ENCODE measurements at regions not wholly inside any gene's neighbourhood (a gene's known extent, or its start where the extent isn't known, plus 50 kb on each side); places are given as distances from the start of the nearest gene placed in this dataset.
"Not testable (repeated sequence)": the region's sequence is repeated elsewhere in the genome, so short reads cannot be mapped to it uniquely, and the experiment has no call there.

- no peak for DNase-seq
Observed at GRCh38 chr4:34220601-34221000, 2023.7 kb downstream of the ARAP2 start.

GRCh38 chr4:34221986-34222385, 2022.3 kb downstream of the ARAP2 start:
- DNase-seq, result no peak

GRCh38 chr4:34236118-34236517, 2008.2 kb downstream of the ARAP2 start:
- no peak for DNase-seq

- no peak for DNase-seq
Observed at GRCh38 chr4:34245276-34245675, 1999.0 kb downstream of the ARAP2 start.

- no peak for DNase-seq
Observed at GRCh38 chr4:34250562-34250961, 1993.8 kb downstream of the ARAP2 start.

- DNase-seq, result no peak
Observed at GRCh38 chr4:34253239-34253638, 1991.1 kb downstream of the ARAP2 start.

GRCh38 chr4:34258176-34258575, 1986.1 kb downstream of the ARAP2 start:
- no peak for DNase-seq

GRCh38 chr4:34261799-34262314, 1982.5 kb downstream of the ARAP2 start:
- no peak for DNase-seq

- DNase-seq, result no peak
Observed at GRCh38 chr4:34269613-34270012, 1974.7 kb downstream of the ARAP2 start.

GRCh38 chr4:34271479-34272355, 1972.6 kb downstream of the ARAP2 start:
- no peak for DNase-seq

- no peak for DNase-seq
Observed at GRCh38 chr4:34279011-34279410, 1965.3 kb downstream of the ARAP2 start.

GRCh38 chr4:34280131-34280530, 1964.2 kb downstream of the ARAP2 start:
- no peak for DNase-seq

GRCh38 chr4:34281826-34282225, 1962.5 kb downstream of the ARAP2 start:
- no peak for DNase-seq

- DNase-seq, result no peak
Observed at GRCh38 chr4:34289489-34289888, 1954.8 kb downstream of the ARAP2 start.

- no peak for DNase-seq
Observed at GRCh38 chr4:34289962-34290361, 1954.4 kb downstream of the ARAP2 start.

GRCh38 chr4:34293459-34293858, 1950.9 kb downstream of the ARAP2 start:
- DNase-seq, result no peak

- DNase-seq, result no peak
Observed at GRCh38 chr4:34309383-34309906, 1934.9 kb downstream of the ARAP2 start.

GRCh38 chr4:34318773-34319172, 1925.5 kb downstream of the ARAP2 start:
- DNase-seq, result no peak

GRCh38 chr4:34323549-34324320, 1920.6 kb downstream of the ARAP2 start:
- DNase-seq, result no peak

GRCh38 chr4:34328939-34329338, 1915.4 kb downstream of the ARAP2 start:
- no peak for DNase-seq

- DNase-seq, result not testable (repeated sequence)
Observed at GRCh38 chr4:34335156-34335555, 1909.2 kb downstream of the ARAP2 start.

- DNase-seq, result not testable (repeated sequence)
Observed at GRCh38 chr4:34335556-34335955, 1908.8 kb downstream of the ARAP2 start.

GRCh38 chr4:34362654-34363053, 1881.7 kb downstream of the ARAP2 start:
- DNase-seq, result no peak

- DNase-seq, result no peak
Observed at GRCh38 chr4:34363842-34364241, 1880.5 kb downstream of the ARAP2 start.
